Osteocyte (in vitro differentiated cells): ENCODE measurements at regions not wholly inside any gene's neighbourhood (a gene's known extent, or its start where the extent isn't known, plus 50 kb on each side); places are given as distances from the start of the nearest gene placed in this dataset.

ENCODE experiments used
- DNase-seq: peaks from one replicate; pipeline ENCODE4 v3.0.0; 2021; ENCODE audit warnings: mixed read lengths; ENCODE audit not compliant: unreplicated experiment; ENCODE audit errors: extremely low spot score
- H3K27ac Mint-ChIP-seq: one replicate; pipeline ENCODE4 v1.8.0; 2021; ENCODE audit warnings: mild to moderate bottlenecking, mixed read lengths; ENCODE audit not compliant: unreplicated experiment
- H3K27me3 Mint-ChIP-seq: one replicate; pipeline ENCODE4 v1.8.0; 2021; ENCODE audit warnings: mixed read lengths; ENCODE audit not compliant: unreplicated experiment
- H3K36me3 Mint-ChIP-seq: one replicate; pipeline ENCODE4 v1.8.0; 2021; ENCODE audit warnings: mixed read lengths; ENCODE audit not compliant: unreplicated experiment
- H3K4me1 Mint-ChIP-seq: one replicate; pipeline ENCODE4 v1.8.0; 2021; ENCODE audit warnings: mixed read lengths; ENCODE audit not compliant: unreplicated experiment
- H3K4me3 Mint-ChIP-seq: one replicate; pipeline ENCODE4 v1.8.0; 2021; ENCODE audit warnings: mild to moderate bottlenecking, moderate library complexity, mixed read lengths; ENCODE audit not compliant: unreplicated experiment
- H3K9me3 Mint-ChIP-seq: one replicate; pipeline ENCODE4 v1.8.0; 2021; ENCODE audit warnings: mixed read lengths; ENCODE audit not compliant: unreplicated experiment
- CTCF ChIP-seq: fragments of 200-600 bp; sonication (generic); IDR thresholded peaks from 2 replicates; pipeline ENCODE4 v1.5.0; 2021; ENCODE audit warnings: antibody characterized with exemption, mild to moderate bottlenecking, moderate library complexity

- Mint-ChIP-seq H3K27ac (no peak overlapping the region), H3K4me1 (peaks cover 3% of the 10 kb centered on the region), H3K4me3 (no peak overlapping the region), H3K36me3 (peaks cover 31% of the 10 kb centered on the region), H3K27me3 (no peaks in the 10 kb centered on the region), H3K9me3 (peaks cover 55% of the 10 kb centered on the region)
- no peak for DNase-seq
- TF ChIP-seq CTCF = no peak
These were observed 629.3 kb downstream of the NR2F1-AS1 start for GRCh38 chr5:92951746-92952145.

- Mint-ChIP-seq H3K27ac (no peak overlapping the region), H3K4me1 (peaks cover 21% of the 10 kb centered on the region), H3K27me3 (no peaks in the 10 kb centered on the region), H3K4me3 (no peak overlapping the region), H3K36me3 (peaks cover 17% of the 10 kb centered on the region), H3K9me3 (peaks cover 34% of the 10 kb centered on the region)
- TF ChIP-seq CTCF = no peak
- DNase-seq = no peak
These were observed 634.5 kb downstream of the NR2F1-AS1 start for GRCh38 chr5:92946546-92946945.

- Mint-ChIP-seq H3K4me3 (peak overlapping the region; percentile 30), H3K27ac (peak overlapping the region; percentile 76), H3K36me3 (peaks cover 13% of the 10 kb centered on the region), H3K9me3 (peaks cover 27% of the 10 kb centered on the region), H3K27me3 (no peaks in the 10 kb centered on the region), H3K4me1 (peaks cover 21% of the 10 kb centered on the region)
- no peak for DNase-seq
- no peak for TF ChIP-seq CTCF
These were observed 635.4 kb downstream of the NR2F1-AS1 start for GRCh38 chr5:92945605-92946097.

GRCh38 chr5:92944903-92945604 is 636.0 kb downstream of the NR2F1-AS1 start:
- Mint-ChIP-seq H3K36me3 (peaks cover 13% of the 10 kb centered on the region), H3K27me3 (no peaks in the 10 kb centered on the region), H3K27ac (peak overlapping the region; percentile 76), H3K4me1 (peaks cover 21% of the 10 kb centered on the region), H3K4me3 (peak overlapping the region; percentile 30), H3K9me3 (peaks cover 21% of the 10 kb centered on the region)
- TF ChIP-seq CTCF = no peak
- DNase-seq = no peak

GRCh38 chr5:92944337-92944736 is 636.7 kb downstream of the NR2F1-AS1 start:
- H3K27ac Mint-ChIP-seq = no peak overlapping the region
- H3K9me3 Mint-ChIP-seq = peaks cover 16% of the 10 kb centered on the region
- no peak for TF ChIP-seq CTCF
- no peaks in the 10 kb centered on the region for H3K27me3 Mint-ChIP-seq
- no peak overlapping the region for H3K4me3 Mint-ChIP-seq
- no peak for DNase-seq
- peaks cover 12% of the 10 kb centered on the region for H3K36me3 Mint-ChIP-seq
- H3K4me1 Mint-ChIP-seq = peaks cover 22% of the 10 kb centered on the region
